GM19397 (cell line): ENCODE measurements at regions not wholly inside any gene's neighbourhood (a gene's known extent, or its start where the extent isn't known, plus 50 kb on each side); places are given as distances from the start of the nearest gene placed in this dataset.
A peak's percentile ranks its signal among the peaks of the same experiment; 100 is the strongest.
"Not testable (repeated sequence)": the region's sequence is repeated elsewhere in the genome, so short reads cannot be mapped to it uniquely, and the experiment has no call there.

ENCODE experiments used
- ATAC-seq: cut with Tn5 transposase; IDR thresholded peaks from one replicate; pipeline ENCODE4 v1.9.1; 2021; ENCODE audit warnings: mild to moderate bottlenecking, moderate library complexity; ENCODE audit not compliant: unreplicated experiment

- no peak for ATAC-seq
These were observed 108.0 kb upstream of the CIBAR2 start for GRCh38 chr16:85220125-85220839.

- no peak for ATAC-seq
These were observed 108.9 kb upstream of the CIBAR2 start for GRCh38 chr16:85220964-85221731.

- no peak for ATAC-seq
These were observed 109.5 kb upstream of the CIBAR2 start for GRCh38 chr16:85221771-85222154.

GRCh38 chr16:85222155-85222863 is 110.0 kb upstream of the CIBAR2 start:
- no peak for ATAC-seq

- ATAC-seq = no peak
These were observed 113.0 kb upstream of the CIBAR2 start for GRCh38 chr16:85225257-85225656.

- ATAC-seq = no peak
These were observed 113.4 kb upstream of the CIBAR2 start for GRCh38 chr16:85225721-85226120.

GRCh38 chr16:85227084-85227945 is 115.0 kb upstream of the CIBAR2 start:
- ATAC-seq = peak; percentile 71

- no peak for ATAC-seq
These were observed 115.9 kb upstream of the CIBAR2 start for GRCh38 chr16:85227946-85228862.

- no peak for ATAC-seq
These were observed 116.7 kb upstream of the CIBAR2 start for GRCh38 chr16:85228970-85229430.

- ATAC-seq = no peak
These were observed 117.7 kb upstream of the CIBAR2 start for GRCh38 chr16:85229869-85230462.

GRCh38 chr16:85230764-85231383 is 118.6 kb upstream of the CIBAR2 start:
- not testable (repeated sequence) for ATAC-seq

- ATAC-seq = no peak
These were observed 119.7 kb upstream of the CIBAR2 start for GRCh38 chr16:85231959-85232358.

GRCh38 chr16:85232369-85233142 is 120.3 kb upstream of the CIBAR2 start:
- no peak for ATAC-seq

GRCh38 chr16:85233516-85233915 is 121.2 kb upstream of the CIBAR2 start:
- ATAC-seq = no peak

- no peak for ATAC-seq
These were observed 122.3 kb upstream of the CIBAR2 start for GRCh38 chr16:85234310-85235204.

GRCh38 chr16:85235991-85236817 is 123.9 kb upstream of the CIBAR2 start:
- ATAC-seq = no peak
